SK-N-SH (cell line): ENCODE measurements at regions not wholly inside any gene's neighbourhood (a gene's known extent, or its start where the extent isn't known, plus 50 kb on each side); places are given as distances from the start of the nearest gene placed in this dataset.

Experiments used
- CTCF ChIP-seq: fragments of 200-600 bp; sonication (generic); IDR thresholded peaks from 2 replicates; pipeline ENCODE4 v1.6.1; 2017; ENCODE audit warnings: antibody characterized with exemption, mild to moderate bottlenecking, moderate library complexity
- JUND ChIP-seq: IDR thresholded peaks from 2 replicates; pipeline ENCODE4 v1.4.0; 2012
- TAF1 ChIP-seq: IDR thresholded peaks from 2 replicates; pipeline ENCODE4 v1.6.1; 2012; ENCODE audit warnings: low read depth, mild to moderate bottlenecking, low read length, moderate library complexity, borderline replicate concordance
- YY1 ChIP-seq: IDR thresholded peaks from 2 replicates; pipeline ENCODE4 v1.4.0; 2012; ENCODE audit warnings: low read depth, mild to moderate bottlenecking

GRCh38 chr4:84260495-84260894 lies 238.6 kb downstream of the NKX6-1 start:
- TF ChIP-seq YY1 (no peak), TAF1 (no peak), CTCF (no peak), JUND (no peak)
